ENCODE measurements at regions not wholly inside any gene's neighbourhood (a gene's known extent, or its start where the extent isn't known, plus 50 kb on each side); places are given as distances from the start of the nearest gene placed in this dataset.

DNA sequence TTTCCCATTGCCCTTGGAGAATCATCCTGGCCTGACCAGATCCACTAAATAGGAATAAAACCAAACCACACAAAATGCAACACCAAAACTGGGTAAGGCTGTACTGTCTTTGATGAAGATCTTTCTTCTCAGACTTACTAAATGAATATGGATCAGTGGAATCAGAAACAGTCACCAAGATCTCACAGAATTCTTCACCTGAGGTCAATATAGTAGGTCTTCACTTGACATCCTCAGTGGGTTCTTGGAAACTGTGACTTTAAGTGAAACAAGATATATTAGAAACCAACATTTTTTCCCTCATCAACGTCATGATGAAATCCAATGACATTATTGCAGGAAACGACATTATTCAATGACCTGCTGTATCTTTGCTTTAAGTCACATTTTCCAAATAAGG lies 526.2 kb downstream of the FUT8 start:
- TF ChIP-seq, protein P1, sequence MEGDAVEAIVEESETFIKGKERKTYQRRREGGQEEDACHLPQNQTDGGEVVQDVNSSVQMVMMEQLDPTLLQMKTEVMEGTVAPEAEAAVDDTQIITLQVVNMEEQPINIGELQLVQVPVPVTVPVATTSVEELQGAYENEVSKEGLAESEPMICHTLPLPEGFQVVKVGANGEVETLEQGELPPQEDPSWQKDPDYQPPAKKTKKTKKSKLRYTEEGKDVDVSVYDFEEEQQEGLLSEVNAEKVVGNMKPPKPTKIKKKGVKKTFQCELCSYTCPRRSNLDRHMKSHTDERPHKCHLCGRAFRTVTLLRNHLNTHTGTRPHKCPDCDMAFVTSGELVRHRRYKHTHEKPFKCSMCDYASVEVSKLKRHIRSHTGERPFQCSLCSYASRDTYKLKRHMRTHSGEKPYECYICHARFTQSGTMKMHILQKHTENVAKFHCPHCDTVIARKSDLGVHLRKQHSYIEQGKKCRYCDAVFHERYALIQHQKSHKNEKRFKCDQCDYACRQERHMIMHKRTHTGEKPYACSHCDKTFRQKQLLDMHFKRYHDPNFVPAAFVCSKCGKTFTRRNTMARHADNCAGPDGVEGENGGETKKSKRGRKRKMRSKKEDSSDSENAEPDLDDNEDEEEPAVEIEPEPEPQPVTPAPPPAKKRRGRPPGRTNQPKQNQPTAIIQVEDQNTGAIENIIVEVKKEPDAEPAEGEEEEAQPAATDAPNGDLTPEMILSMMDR (IDR thresholded peaks at IDR 0.05) = no peak
- TF ChIP-seq POLR2A (IDR thresholded peaks at IDR 0.05) = no peak
